AML-193 (cell line): ENCODE measurements at regions not wholly inside any gene's neighbourhood (a gene's known extent, or its start where the extent isn't known, plus 50 kb on each side); places are given as distances from the start of the nearest gene placed in this dataset.

Experiments
- DNase-seq, 2 experiments: peaks; one replicate each; lab custom pipeline; 2025; lab: John Stamatoyannopoulos, UW

DNA sequence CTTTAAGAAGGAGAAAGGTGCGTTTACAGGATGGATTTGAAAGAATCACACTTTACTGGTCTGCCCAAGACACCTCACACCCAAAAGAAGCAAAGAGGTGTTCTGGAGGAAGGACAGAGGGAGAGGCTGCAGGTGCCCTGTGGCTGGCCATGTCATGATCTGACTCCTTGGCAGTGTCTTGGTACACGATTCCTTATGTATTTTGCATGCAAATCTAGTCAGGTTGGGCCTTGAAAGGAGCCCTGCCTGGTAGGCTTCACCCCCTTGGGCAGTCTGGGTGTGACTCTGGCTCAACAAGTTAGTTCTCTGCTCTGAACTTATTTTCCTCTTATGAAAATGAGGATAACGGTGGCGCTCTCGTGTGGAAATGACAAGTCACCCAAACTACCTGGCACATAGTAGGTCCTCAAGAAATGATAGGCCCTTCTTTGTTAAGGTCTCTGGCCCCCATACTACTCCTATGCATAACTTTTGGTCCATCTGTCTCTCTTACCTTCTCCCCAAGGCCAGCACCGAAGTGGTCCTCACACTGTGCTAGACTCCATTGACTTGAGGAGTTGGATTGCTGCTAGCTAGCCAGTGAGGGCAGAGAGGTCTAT is 212.5 kb downstream of the SEMA6A start:
- no peak for DNase-seq

DNA sequence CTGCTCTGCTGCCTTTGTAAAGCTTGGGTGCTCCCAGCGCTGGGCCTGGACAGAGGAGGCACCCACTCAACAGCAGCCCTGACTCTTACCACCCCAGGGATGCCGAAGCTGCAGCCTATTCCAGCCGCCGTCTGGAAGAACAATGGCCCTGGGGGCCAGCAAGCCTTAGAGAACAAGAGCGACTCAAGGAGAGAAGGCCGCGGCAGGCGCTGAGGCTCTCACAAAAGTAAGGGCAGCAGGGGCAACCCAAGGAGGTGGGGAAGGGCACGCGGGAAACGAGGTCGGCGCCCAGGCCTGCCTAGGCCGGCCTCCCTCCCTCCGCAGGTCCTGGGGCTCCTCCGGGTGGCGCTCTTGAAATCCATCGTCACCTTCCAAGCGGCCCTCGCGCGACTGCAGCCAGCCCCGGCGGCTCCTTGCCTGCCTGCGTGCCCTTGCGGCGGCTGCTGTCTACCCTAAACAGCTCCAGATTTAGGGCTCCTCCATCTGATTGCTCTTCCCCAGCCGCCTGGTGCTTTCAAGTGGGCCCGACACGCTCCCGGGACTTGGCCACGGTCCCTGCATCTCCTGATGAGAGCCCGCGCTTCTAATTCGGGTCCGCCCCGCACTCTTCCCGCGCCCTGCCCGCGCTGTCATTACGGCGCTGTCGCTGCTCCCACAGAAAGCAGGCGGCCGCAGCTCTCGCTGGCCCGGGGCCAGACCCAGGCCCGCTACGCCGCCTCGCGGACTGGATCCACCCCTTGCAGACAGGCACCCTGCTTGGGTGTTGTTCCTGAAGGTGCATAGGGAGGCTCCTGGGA is 213.3 kb downstream of the SEMA6A start:
- no peak for DNase-seq

DNA sequence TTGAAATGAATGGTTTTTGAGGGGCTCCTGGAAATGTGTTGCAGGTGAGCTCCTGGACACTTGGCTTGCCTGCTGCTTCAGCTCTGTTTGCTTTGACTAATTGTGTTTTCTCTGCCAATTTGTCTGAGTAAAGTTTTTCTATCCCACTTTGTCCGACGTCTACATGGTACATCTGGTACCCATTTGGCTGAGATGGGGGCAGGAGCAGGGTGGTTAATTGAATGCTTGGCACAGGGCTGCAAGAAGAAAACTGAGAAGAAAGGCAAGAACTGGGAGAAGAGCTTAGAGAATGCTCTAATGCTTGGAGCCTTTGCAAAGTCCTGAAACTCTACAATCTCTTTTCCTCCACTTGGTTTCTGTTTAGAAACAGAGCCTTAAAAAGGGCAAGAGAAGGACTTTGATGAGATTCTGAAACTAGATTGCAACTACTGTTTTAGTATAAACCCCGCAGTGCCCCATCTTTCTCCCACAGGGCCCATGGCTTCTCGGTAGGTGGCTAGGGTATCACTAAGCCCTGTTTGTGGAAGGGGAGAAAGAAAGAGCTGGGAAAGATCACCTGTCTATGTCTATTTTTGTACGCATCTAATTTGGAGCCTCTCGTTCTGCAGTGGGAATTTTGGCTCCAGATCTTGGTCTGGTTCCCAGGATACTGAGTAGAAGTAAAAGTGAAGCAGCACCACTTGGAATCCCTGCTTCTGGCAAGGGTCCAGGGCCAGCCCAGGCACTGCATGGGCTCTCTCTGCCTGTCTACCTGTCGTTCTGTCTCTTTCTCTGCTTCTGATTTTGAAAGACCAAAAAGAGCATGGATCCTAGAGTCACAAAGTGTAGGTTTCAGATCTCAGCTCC is 214.4 kb downstream of the SEMA6A start:
- DNase-seq: no peak

DNA sequence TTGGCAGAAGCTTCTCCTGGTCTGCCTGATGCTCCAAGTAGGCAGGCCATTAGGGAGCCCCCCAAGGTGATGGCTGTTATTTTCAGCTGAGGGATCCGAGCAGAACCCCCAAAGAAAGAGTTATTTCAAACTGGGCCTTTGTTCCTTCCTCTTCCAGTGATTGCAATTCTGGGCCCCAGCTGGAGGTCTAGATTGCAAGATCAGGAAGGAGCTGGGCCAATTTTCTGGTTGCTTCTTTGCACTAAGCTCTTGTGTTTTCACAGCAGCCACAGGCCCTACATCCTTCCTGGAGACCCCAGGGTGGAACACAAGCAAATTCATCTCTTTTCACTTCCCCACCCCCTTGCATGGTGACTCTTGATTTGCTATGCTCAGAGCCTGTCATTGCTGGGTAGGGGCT is 215.0 kb downstream of the SEMA6A start:
- DNase-seq: peak; percentile 1 to 2

GRCh38 chr5:116358911-116359418 is 215.7 kb downstream of the SEMA6A start:
- DNase-seq: peak; percentile 54 to 63

GRCh38 chr5:116358015-116358523 is 216.6 kb downstream of the SEMA6A start:
- DNase-seq: no peak

- no peak for DNase-seq
Observed at GRCh38 chr5:116355819-116356601, 218.6 kb downstream of the SEMA6A start.

DNA sequence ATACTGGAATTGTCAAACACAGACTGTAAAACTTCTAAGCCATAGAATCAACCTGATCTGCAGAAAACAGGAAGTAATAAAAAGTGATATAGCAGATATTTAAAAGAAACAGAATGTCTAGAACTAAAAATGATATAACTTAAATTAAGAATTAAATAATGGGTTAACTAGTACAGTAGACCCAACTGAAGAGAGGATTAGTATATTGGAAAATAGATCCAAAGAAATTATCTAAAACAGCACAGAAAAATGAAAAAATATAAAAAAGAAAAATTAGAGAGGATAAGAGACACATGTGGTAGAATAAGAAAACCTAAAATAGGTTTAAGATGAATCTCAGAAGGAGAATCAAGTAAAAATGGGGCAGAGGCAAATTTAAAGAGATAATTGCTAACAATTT is 219.9 kb downstream of the SEMA6A start:
- no peak for DNase-seq

DNA sequence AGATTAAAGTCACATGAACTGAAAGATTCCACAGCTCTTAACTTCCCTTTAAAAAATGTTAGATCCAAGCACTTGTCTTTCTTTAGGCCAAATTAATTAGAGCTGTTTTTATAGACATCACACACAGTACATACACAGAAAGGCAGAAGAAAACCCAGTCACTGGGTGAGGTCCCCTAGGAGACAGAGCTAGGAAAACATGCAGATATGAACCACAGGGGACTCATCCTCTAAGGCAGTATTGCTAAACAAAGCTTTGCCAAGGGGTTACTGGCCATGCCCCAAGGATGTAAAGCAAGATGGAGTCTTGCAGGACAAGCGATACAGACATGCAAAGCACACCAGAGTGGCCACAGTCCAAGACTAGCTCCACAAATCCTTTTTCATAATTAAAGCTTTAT is 227.0 kb downstream of the SEMA6A start:
- no peak for DNase-seq

DNA sequence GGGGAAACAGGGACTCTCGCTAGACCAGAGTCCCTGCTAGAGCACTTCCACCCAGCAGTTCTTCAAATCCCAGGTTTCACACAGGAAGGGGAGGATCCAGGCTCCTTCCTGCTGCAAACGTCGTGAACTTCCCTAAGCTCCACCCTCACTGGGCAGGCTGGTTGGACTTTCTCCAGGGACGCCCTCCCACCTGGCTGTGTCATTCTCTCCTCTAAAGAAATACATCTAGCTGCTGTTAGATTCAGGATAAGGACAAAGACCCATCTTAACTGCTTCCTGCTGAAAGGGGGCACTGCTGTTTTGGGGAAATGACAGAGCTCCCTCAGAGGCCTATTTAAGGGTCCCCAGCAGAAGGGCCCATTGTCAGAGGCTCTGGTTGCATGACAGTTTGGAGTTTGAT is 230.7 kb downstream of the SEMA6A start:
- DNase-seq: no peak
